GM19351 (cell line): ENCODE measurements at regions not wholly inside any gene's neighbourhood (a gene's known extent, or its start where the extent isn't known, plus 50 kb on each side); places are given as distances from the start of the nearest gene placed in this dataset.

ENCODE experiments used
- ATAC-seq: cut with Tn5 transposase; IDR thresholded peaks from one replicate; pipeline ENCODE4 v1.9.1; 2021; ENCODE audit warnings: mild to moderate bottlenecking, moderate library complexity; ENCODE audit not compliant: unreplicated experiment

DNA sequence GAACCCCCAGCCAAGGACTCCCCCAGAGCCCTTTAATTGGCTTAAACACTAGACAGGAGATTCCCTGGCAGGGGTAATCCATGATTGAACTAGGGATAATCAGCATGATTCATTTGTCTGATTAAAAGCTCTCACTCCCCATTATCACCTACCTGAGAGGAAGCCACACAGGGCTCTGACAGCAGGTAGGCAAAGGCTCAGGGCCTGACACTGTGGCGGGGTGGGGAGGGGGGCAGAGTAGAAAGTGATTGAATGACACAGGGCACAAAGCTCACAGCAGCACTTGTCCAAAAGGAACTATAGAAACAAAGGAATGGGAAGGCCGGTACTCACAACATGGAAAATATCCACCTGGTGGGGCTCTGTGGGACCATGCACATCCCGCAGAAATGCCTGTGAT lies 231.6 kb downstream of the MAFB start:
- no peak for ATAC-seq

- no peak for ATAC-seq
Observed at GRCh38 chr20:40452758-40453157, 236.3 kb downstream of the MAFB start.

GRCh38 chr20:40451552-40451951 lies 237.5 kb downstream of the MAFB start:
- ATAC-seq = no peak

DNA sequence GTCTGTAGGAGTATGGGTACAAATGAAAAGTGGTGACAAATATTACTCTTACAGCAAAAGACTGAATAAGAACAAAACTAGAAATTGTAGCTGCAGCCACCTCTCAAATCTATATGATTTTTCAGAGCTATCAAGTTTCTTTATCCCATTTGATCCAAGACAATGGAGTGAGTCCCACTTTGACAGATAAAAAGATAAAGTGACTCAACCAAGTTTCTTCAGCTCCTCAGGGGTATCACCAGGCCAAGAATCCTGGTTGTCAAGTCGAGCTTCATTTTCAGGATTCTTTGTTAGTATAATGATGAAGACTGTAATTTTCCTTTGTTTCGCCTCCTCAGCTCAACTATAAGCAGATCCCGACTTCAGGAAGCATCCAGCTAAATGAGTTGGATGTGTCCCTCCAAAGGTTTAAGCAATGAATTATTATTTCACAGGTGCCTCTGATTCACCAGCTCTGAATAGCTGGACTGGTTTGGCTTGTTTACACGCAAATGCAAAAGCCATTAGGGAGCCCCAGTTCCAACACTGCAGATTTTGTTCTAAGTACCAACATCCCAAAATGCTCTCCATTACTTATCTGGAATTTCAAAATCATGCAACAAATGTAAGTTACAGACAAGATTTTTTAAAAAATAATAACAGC lies 238.9 kb downstream of the MAFB start:
- ATAC-seq = no peak

GRCh38 chr20:40449144-40449690 lies 239.8 kb downstream of the MAFB start:
- ATAC-seq = no peak

DNA sequence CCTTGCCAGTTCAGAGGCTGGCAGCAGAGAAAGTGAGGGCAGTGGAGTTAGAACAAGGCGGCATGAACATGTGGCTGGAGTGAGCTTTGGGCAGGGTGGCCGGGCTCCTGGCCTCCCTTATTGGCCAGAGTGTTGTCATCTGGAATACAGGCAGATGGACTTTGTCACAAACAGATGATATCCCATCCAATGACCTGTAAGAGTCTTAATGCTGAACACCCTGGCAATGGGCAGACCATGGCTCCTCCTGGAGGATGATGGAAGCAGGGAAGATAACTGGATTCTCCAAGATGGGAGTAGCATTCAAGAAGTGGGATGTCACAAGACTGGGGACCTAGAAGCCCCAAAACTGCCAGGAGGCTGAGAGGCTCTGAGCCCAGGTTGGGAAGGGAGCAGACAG lies 242.1 kb downstream of the MAFB start:
- ATAC-seq = no peak

DNA sequence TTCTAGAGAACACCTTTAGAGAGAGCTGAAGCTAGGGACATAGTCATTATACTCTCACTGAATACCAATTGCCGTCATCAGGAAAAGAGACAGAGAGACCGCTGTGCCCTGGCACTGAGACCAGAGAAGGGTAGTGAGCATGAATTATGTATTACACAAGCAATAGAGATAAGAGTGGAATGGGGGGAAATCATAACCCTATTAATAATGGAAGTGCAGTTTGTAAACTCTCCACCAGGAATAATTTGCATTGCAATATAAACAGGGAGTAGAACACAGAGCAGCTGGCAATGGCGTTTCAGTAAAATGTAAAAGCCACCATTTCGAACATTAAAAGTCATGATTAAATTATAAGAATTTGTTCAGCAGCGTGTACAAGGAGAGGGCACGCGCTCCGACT lies 244.5 kb downstream of the MAFB start:
- no peak for ATAC-seq

GRCh38 chr20:40443753-40444152 lies 245.3 kb downstream of the MAFB start:
- no peak for ATAC-seq

GRCh38 chr20:40442181-40442963 lies 246.7 kb downstream of the MAFB start:
- ATAC-seq = no peak

- no peak for ATAC-seq
Observed at GRCh38 chr20:40441771-40442170, 247.3 kb downstream of the MAFB start.

GRCh38 chr20:40438161-40438830 lies 250.7 kb downstream of the MAFB start:
- ATAC-seq = no peak

DNA sequence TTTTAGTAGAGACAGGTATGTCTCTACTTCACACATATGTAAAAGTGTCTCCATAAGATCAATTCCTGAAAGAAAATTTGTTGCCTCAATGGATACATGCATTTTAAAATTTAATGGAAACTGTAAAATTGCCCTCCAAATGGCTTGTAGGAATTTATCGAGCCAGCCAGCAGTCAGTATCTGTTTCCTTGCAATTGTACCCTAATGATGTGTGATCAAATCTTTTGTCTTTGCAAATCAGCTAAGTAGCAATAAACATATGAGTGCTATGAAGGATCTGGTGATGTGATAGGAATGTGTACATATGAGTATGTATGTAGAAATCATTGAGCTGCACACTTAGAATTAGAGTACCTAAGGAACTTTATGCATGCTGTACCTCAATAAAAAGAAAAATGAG lies 253.0 kb downstream of the MAFB start:
- ATAC-seq = no peak

DNA sequence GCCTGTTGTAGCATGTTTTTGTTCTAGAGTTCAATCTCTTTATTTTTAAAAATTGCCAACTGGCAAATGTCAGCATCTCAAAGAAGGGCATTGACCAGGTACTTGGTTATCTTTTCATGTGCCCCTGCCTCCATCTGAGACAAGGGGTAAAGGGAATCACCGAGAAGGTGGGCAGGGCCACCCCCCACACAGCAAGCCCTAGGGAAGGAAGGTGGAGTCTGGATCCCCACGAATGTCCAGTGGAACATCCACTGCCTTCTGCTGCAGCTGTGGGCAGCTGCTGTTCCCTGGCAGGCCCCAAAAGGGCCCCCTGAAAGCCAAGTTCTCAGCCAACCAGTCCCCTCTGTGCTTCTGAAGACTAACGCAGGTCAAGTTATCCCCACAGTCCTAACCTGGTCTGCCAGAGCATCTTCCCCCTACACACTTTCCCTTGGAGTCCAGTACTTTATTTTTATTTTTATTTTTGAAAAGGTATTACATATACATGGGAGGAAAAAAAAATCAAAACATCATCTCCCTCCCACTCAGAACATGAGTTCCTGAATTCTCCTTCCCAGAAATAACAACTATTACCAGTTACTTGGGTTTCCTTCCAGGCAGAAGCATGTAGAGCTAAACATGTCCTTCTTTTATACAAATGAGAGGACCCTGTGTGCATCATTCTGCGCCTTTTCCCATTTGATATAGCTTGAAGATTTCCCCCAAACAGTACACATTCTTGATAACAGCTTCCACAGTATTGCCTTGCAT lies 253.7 kb downstream of the MAFB start:
- no peak for ATAC-seq

DNA sequence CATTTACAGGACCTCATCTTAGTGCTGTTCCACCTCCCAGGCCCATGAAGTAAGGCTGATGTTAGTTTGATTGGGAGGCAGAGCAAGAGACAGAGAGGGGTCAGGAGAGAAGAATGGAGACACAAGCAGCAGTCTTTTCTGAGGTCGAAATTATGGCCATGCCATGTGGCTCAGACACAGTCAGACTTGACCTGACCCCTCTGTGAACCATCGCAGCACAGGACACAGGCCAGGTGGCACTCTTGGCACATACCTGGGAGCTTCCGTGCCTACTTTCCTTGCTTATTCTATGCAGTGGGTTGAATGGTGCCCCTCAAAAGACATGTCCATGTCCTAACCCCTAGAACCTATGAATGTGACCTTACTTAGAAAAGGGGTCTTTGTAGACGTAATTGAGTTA lies 254.9 kb downstream of the MAFB start:
- ATAC-seq = no peak

DNA sequence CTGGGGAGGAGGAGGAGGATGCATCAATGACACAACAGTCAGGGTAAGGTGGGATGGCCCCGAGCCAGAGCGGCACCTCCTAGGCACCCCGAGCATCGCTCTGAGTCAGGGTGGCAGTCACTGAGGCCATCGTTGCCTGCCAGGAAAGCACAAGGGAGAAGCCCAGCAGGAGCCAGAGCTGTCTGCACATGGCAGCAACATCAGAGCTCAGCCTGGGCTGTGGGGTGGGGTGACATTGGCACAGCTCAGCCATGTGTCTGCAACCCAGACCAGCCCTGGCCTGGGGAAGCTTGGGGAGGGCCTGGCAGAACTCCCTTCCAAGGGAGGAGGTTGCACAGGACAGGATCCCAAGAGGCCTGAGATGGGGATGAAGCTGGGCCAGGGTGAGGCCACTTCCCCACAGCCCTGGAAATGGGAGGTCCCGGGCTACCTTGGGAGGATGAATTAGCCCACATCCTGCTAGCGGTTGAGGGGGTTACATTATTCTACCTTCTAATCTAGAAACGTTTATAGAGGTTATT lies 255.6 kb downstream of the MAFB start:
- ATAC-seq = no peak

DNA sequence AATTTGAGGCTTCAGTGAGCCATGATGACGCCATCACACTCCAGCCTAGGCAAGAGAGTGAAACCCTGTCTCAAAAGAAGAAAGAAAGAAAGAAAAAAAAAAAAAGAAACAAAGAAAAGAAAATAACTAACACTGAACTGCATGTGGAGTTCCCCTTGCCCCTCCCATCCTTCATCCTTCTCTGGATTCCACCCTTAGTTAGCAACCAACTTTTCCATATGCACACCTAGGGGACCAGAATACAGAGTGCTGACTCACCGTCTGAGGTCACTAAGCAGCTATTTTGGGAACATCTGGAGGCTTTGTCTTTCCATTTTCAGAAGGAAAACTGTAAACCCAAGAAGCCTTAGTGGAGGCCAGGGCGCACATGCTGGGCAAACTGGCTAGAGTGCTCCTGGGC lies 257.4 kb downstream of the MAFB start:
- no peak for ATAC-seq

DNA sequence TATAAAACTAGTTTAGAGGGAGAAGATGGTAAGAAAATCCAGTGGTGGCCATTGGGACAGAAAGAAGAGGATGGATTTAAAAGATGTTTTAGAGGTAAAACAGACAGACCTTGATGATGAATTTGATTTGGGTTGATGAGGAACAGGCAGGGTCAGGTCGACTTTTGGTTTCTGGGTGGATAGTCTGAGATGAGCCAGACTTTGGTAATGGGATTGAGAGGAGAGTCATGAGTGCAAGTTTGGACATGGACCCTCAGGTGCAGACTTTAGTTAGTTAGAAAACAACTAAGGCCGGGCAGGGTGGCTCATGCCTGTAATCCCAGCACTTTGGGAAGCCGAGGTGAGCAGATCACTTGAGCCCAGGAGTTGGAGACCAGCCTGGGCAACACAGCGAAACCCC lies 257.9 kb downstream of the MAFB start:
- no peak for ATAC-seq

- ATAC-seq = no peak
Observed at GRCh38 chr20:40427026-40427425, 262.0 kb downstream of the MAFB start.

- no peak for ATAC-seq
Observed at GRCh38 chr20:40424695-40425094, 264.3 kb downstream of the MAFB start.

- no peak for ATAC-seq
Observed at GRCh38 chr20:40422656-40423055, 266.4 kb downstream of the MAFB start.

- ATAC-seq = no peak
Observed at GRCh38 chr20:40416274-40416673, 272.8 kb downstream of the MAFB start.
